Neural cell (in vitro differentiated cells): ENCODE measurements at regions not wholly inside any gene's neighbourhood (a gene's known extent, or its start where the extent isn't known, plus 50 kb on each side); places are given as distances from the start of the nearest gene placed in this dataset.

Experiments used
- H2AFZ ChIP-seq: fragments of 200-600, 300-800 bp; sonication (generic), shearing (Covaris generic); 2 replicates; pipeline ENCODE4 v1.6.0; 2014; ENCODE audit warnings: low read depth, mild to moderate bottlenecking, antibody characterized with exemption, low read length, moderate library complexity
- H3F3A ChIP-seq: fragments of 200-600 bp; shearing (Covaris generic); 2 replicates; pipeline ENCODE4 v1.6.1; 2016; ENCODE audit warnings: mild to moderate bottlenecking, moderate library complexity, mixed read lengths, antibody characterized with exemption, low read length; ENCODE audit not compliant: insufficient read depth, poor library complexity, severe bottlenecking
- H3K27ac ChIP-seq: fragments of 200-600, 300-800 bp; sonication (generic), shearing (Covaris generic); 2 replicates; pipeline ENCODE4 v1.5.1; 2014; ENCODE audit warnings: mild to moderate bottlenecking, low read length, moderate library complexity
- H3K27me3 ChIP-seq: fragments of 300-800, 200-600 bp; sonication (generic), shearing (Covaris generic); 2 replicates; pipeline ENCODE4 v1.6.0; 2014; ENCODE audit warnings: mild to moderate bottlenecking, low read depth, low read length, moderate library complexity; ENCODE audit not compliant: insufficient read depth
- H3K36me3 ChIP-seq: fragments of 300-800, 200-600 bp; sonication (generic), shearing (Covaris generic); 2 replicates; pipeline ENCODE4 v1.5.1; 2014; ENCODE audit warnings: mild to moderate bottlenecking, antibody characterized with exemption, low read length, moderate library complexity; ENCODE audit not compliant: insufficient read depth
- H3K4me2 ChIP-seq: fragments of 300-800, 200-600 bp; sonication (generic), shearing (Covaris generic); 2 replicates; pipeline ENCODE4 v1.6.0; 2014; ENCODE audit warnings: mild to moderate bottlenecking, low read length
- H3K4me3 ChIP-seq: fragments of 300-800, 200-600 bp; sonication (generic), shearing (Covaris generic); 2 replicates; pipeline ENCODE4 v1.5.1; 2014; ENCODE audit warnings: mild to moderate bottlenecking, low read length, moderate library complexity
- H3K79me2 ChIP-seq: fragments of 200-600 bp; shearing (Covaris generic); replicated peaks from 2 replicates; pipeline ENCODE4 v1.6.0; 2014; ENCODE audit warnings: mild to moderate bottlenecking, low read length, moderate library complexity; ENCODE audit not compliant: insufficient read depth
- H3K9ac ChIP-seq: fragments of 300-800, 200-600 bp; sonication (generic), shearing (Covaris generic); 2 replicates; pipeline ENCODE4 v1.6.1; 2016; ENCODE audit warnings: mild to moderate bottlenecking, low read length, mixed read lengths
- H3K9me2 ChIP-seq: fragments of 200-600 bp; shearing (Covaris generic); 2 replicates; pipeline ENCODE4 v1.6.1; 2016; ENCODE audit warnings: mild to moderate bottlenecking, low read length, mixed read lengths; ENCODE audit not compliant: insufficient read depth
- H3K9me3 ChIP-seq: fragments of 200-600, 300-800 bp; sonication (generic), shearing (Covaris generic); 2 replicates; pipeline ENCODE4 v1.6.1; 2016; ENCODE audit warnings: mild to moderate bottlenecking, mixed run types, low read length, moderate library complexity, mixed read lengths
- H4K20me1 ChIP-seq: fragments of 200-600 bp; shearing (Covaris generic); 2 replicates; pipeline ENCODE4 v1.6.1; 2016; ENCODE audit warnings: mild to moderate bottlenecking, mixed run types; ENCODE audit not compliant: insufficient read depth
- EP300 ChIP-seq: fragments of 450-650 bp; conservative IDR thresholded peaks from 2 replicates; pipeline ENCODE4 v1.6.1; 2014; ENCODE audit warnings: antibody characterized with exemption, mild to moderate bottlenecking, moderate library complexity; ENCODE audit not compliant: poor library complexity, severe bottlenecking
- EZH2 ChIP-seq: fragments of 200-600, 300-800 bp; shearing (Covaris generic), sonication (generic); IDR thresholded peaks from 2 replicates; pipeline ENCODE4 v1.6.1; 2014; ENCODE audit warnings: antibody characterized with exemption, low read length, borderline replicate concordance, mild to moderate bottlenecking; ENCODE audit not compliant: insufficient read depth, poor library complexity, severe bottlenecking
- MXI1 ChIP-seq: fragments of 450-650 bp; conservative IDR thresholded peaks from 2 replicates; pipeline ENCODE4 v1.6.1; 2014; ENCODE audit warnings: antibody characterized with exemption, mild to moderate bottlenecking; ENCODE audit not compliant: poor library complexity, severe bottlenecking
- POLR2AphosphoS5 ChIP-seq: IDR thresholded peaks from 2 replicates; pipeline ENCODE4 v1.6.1; 2012
- RAD21 ChIP-seq: fragments of 450-650 bp; conservative IDR thresholded peaks from 2 replicates; pipeline ENCODE4 v1.6.1; 2014; ENCODE audit warnings: antibody characterized with exemption, mild to moderate bottlenecking, moderate library complexity
- SMC3 ChIP-seq: fragments of 450-650 bp; conservative IDR thresholded peaks from 2 replicates; pipeline ENCODE4 v1.6.1; 2014; ENCODE audit warnings: antibody characterized with exemption, mild to moderate bottlenecking, moderate library complexity; ENCODE audit not compliant: poor library complexity
- TAF1 ChIP-seq: IDR thresholded peaks from 2 replicates; pipeline ENCODE4 v1.6.1; 2012; ENCODE audit warnings: low read depth
- TF ChIP-seq, protein P1 (sequence below): fragments of 450-650 bp; IDR thresholded peaks from 2 replicates; pipeline ENCODE4 v1.5.1; 2014; ENCODE audit warnings: antibody characterized with exemption, mild to moderate bottlenecking, moderate library complexity; ENCODE audit not compliant: poor library complexity, severe bottlenecking
- TF ChIP-seq, protein P2 (sequence below): IDR thresholded peaks from 2 replicates; pipeline ENCODE4 v1.6.1; 2012; ENCODE audit warnings: borderline replicate concordance

DNA sequence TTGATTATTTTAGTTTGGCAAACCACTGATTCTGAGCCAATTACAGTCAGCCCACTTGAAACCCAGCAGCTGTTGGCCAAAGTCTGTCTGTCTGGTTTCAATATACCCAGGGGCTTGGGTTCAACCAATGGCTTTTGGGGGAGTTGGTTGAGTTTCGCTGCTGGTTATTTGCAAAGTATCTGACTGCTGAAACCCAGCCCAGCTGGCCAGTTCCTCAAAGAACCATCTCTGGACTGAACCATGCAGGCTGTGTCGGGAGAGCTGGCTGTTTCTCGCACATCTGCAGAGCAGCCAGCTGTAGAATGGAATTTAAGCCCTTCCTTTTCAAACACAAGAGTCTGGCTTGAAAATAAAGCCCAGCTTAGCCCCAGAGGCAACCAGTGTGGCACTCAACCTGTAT is 66.0 kb upstream of the PAX7 start:
- Histone ChIP-seq H3K9ac (no peak overlapping the region), H3K27me3 (no peaks in the 10 kb centered on the region), H3K4me2 (no peak overlapping the region), H3K36me3 (no peaks in the 10 kb centered on the region), H3K27ac (no peak overlapping the region), H2AFZ (no peak overlapping the region), H3F3A (no peaks in the 10 kb centered on the region), H4K20me1 (no peaks in the 10 kb centered on the region), H3K9me3 (no peaks in the 10 kb centered on the region), H3K4me3 (no peak overlapping the region), H3K79me2 (no peaks in the 10 kb centered on the region), H3K9me2 (no peaks in the 10 kb centered on the region)
- no peak for TF ChIP-seq EZH2
- TF ChIP-seq MXI1, result no peak
- no peak for TF ChIP-seq TAF1
- TF ChIP-seq EP300, result no peak
- TF ChIP-seq RAD21, result no peak
- TF ChIP-seq SMC3, result no peak
- TF ChIP-seq, protein P1, sequence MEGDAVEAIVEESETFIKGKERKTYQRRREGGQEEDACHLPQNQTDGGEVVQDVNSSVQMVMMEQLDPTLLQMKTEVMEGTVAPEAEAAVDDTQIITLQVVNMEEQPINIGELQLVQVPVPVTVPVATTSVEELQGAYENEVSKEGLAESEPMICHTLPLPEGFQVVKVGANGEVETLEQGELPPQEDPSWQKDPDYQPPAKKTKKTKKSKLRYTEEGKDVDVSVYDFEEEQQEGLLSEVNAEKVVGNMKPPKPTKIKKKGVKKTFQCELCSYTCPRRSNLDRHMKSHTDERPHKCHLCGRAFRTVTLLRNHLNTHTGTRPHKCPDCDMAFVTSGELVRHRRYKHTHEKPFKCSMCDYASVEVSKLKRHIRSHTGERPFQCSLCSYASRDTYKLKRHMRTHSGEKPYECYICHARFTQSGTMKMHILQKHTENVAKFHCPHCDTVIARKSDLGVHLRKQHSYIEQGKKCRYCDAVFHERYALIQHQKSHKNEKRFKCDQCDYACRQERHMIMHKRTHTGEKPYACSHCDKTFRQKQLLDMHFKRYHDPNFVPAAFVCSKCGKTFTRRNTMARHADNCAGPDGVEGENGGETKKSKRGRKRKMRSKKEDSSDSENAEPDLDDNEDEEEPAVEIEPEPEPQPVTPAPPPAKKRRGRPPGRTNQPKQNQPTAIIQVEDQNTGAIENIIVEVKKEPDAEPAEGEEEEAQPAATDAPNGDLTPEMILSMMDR, result no peak
- TF ChIP-seq, protein P2, sequence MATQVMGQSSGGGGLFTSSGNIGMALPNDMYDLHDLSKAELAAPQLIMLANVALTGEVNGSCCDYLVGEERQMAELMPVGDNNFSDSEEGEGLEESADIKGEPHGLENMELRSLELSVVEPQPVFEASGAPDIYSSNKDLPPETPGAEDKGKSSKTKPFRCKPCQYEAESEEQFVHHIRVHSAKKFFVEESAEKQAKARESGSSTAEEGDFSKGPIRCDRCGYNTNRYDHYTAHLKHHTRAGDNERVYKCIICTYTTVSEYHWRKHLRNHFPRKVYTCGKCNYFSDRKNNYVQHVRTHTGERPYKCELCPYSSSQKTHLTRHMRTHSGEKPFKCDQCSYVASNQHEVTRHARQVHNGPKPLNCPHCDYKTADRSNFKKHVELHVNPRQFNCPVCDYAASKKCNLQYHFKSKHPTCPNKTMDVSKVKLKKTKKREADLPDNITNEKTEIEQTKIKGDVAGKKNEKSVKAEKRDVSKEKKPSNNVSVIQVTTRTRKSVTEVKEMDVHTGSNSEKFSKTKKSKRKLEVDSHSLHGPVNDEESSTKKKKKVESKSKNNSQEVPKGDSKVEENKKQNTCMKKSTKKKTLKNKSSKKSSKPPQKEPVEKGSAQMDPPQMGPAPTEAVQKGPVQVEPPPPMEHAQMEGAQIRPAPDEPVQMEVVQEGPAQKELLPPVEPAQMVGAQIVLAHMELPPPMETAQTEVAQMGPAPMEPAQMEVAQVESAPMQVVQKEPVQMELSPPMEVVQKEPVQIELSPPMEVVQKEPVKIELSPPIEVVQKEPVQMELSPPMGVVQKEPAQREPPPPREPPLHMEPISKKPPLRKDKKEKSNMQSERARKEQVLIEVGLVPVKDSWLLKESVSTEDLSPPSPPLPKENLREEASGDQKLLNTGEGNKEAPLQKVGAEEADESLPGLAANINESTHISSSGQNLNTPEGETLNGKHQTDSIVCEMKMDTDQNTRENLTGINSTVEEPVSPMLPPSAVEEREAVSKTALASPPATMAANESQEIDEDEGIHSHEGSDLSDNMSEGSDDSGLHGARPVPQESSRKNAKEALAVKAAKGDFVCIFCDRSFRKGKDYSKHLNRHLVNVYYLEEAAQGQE, result no peak
- no peak for TF ChIP-seq POLR2AphosphoS5

DNA sequence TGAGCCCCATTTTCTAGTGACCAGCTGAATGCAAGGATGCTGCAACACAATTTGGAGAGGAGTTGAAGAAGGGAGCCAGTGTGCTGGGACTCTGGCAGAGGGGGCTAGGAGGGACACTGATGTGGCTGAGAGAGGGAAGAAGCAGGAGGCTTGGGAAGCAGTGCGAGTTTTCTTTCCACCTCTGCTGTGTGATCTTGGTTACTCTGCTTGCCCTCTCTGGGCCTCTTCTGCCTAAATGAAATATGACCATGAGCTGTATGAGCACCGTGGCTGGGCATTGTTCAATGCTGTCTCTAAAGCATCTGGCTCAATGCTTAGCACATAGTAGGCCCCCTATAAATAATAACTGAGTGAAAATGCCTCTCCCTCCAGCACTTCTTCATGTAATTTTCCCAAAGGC is 65.3 kb upstream of the PAX7 start:
- H3K9me2 ChIP-seq, result no peaks in the 10 kb centered on the region
- H4K20me1 ChIP-seq, result no peaks in the 10 kb centered on the region
- H3K27me3 ChIP-seq, result no peaks in the 10 kb centered on the region
- no peaks in the 10 kb centered on the region for H3K36me3 ChIP-seq
- H3K9me3 ChIP-seq, result no peaks in the 10 kb centered on the region
- H3K79me2 ChIP-seq, result no peaks in the 10 kb centered on the region
- no peak overlapping the region for H3K4me3 ChIP-seq
- H3K4me2 ChIP-seq, result no peak overlapping the region
- H3K9ac ChIP-seq, result no peak overlapping the region
- no peaks in the 10 kb centered on the region for H3F3A ChIP-seq
- no peak overlapping the region for H2AFZ ChIP-seq
- TF ChIP-seq MXI1 (no peak), TAF1 (no peak), EZH2 (no peak), POLR2AphosphoS5 (no peak), RAD21 (no peak), EP300 (no peak), SMC3 (no peak)
- TF ChIP-seq, protein P1, result no peak
- TF ChIP-seq, protein P2, result no peak
- H3K27ac ChIP-seq, result no peak overlapping the region
